Ishikawa (cell line): ENCODE measurements at regions not wholly inside any gene's neighbourhood (a gene's known extent, or its start where the extent isn't known, plus 50 kb on each side); places are given as distances from the start of the nearest gene placed in this dataset.

Source experiments
- CEBPB ChIP-seq: IDR thresholded peaks from 2 replicates; pipeline ENCODE4 v1.6.1; 2012
- CREB1 ChIP-seq: IDR thresholded peaks from 2 replicates; pipeline ENCODE4 v1.6.1; 2012; ENCODE audit warnings: low read depth
- EGR1 ChIP-seq: IDR thresholded peaks from 2 replicates; pipeline ENCODE4 v1.6.1; 2012
- EP300 ChIP-seq: IDR thresholded peaks from 2 replicates; pipeline ENCODE4 v1.6.1; 2012; ENCODE audit warnings: borderline replicate concordance
- FOXM1 ChIP-seq: IDR thresholded peaks from 2 replicates; pipeline ENCODE4 v1.6.1; 2012; ENCODE audit warnings: low read depth, borderline replicate concordance
- MAX ChIP-seq: IDR thresholded peaks from 2 replicates; pipeline ENCODE4 v1.6.1; 2012
- NFIC ChIP-seq: IDR thresholded peaks from 2 replicates; pipeline ENCODE4 v1.6.1; 2012
- RAD21 ChIP-seq: IDR thresholded peaks from 2 replicates; pipeline ENCODE4 v1.6.1; 2012; ENCODE audit warnings: low read depth
- REST ChIP-seq: IDR thresholded peaks from 2 replicates; pipeline ENCODE4 v1.6.1; 2012; ENCODE audit warnings: low read depth, mild to moderate bottlenecking
- TAF1 ChIP-seq: IDR thresholded peaks from 2 replicates; pipeline ENCODE4 v1.6.1; 2012; ENCODE audit warnings: low read depth, mild to moderate bottlenecking
- TCF12 ChIP-seq: IDR thresholded peaks from 2 replicates; pipeline ENCODE4 v1.6.1; 2012; ENCODE audit warnings: low read depth
- TEAD4 ChIP-seq: IDR thresholded peaks from 2 replicates; pipeline ENCODE4 v1.6.1; 2012
- YY1 ChIP-seq: IDR thresholded peaks from 2 replicates; pipeline ENCODE4 v1.6.1; 2012; ENCODE audit warnings: low read depth
- ZBTB7A ChIP-seq: IDR thresholded peaks from 2 replicates; pipeline ENCODE4 v1.6.1; 2012; ENCODE audit warnings: low read depth
- TF ChIP-seq, protein P1 (sequence below): IDR thresholded peaks from 2 replicates; pipeline ENCODE4 v1.6.1; 2012

GRCh38 chr2:9744256-9745004 lies 98.8 kb upstream of the TAF1B start:
- no peak for TF ChIP-seq EGR1
- TF ChIP-seq RAD21: no peak
- no peak for TF ChIP-seq YY1
- no peak for TF ChIP-seq CEBPB
- TF ChIP-seq EP300: no peak
- TF ChIP-seq CREB1: no peak
- TF ChIP-seq TCF12: no peak
- TF ChIP-seq MAX: no peak
- no peak for TF ChIP-seq FOXM1

GRCh38 chr2:9745153-9745899 lies 97.9 kb upstream of the TAF1B start:
- TF ChIP-seq EP300: no peak
- no peak for TF ChIP-seq TAF1
- TF ChIP-seq RAD21: no peak
- TF ChIP-seq YY1: no peak
- TF ChIP-seq NFIC: no peak
- no peak for TF ChIP-seq REST
- no peak for TF ChIP-seq CREB1
- no peak for TF ChIP-seq FOXM1
- no peak for TF ChIP-seq TEAD4
- no peak for TF ChIP-seq CEBPB
- no peak for TF ChIP-seq MAX
- no peak for TF ChIP-seq EGR1
- no peak for TF ChIP-seq ZBTB7A
- TF ChIP-seq, protein P1, sequence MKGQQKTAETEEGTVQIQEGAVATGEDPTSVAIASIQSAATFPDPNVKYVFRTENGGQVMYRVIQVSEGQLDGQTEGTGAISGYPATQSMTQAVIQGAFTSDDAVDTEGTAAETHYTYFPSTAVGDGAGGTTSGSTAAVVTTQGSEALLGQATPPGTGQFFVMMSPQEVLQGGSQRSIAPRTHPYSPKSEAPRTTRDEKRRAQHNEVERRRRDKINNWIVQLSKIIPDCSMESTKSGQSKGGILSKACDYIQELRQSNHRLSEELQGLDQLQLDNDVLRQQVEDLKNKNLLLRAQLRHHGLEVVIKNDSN: no peak

DNA sequence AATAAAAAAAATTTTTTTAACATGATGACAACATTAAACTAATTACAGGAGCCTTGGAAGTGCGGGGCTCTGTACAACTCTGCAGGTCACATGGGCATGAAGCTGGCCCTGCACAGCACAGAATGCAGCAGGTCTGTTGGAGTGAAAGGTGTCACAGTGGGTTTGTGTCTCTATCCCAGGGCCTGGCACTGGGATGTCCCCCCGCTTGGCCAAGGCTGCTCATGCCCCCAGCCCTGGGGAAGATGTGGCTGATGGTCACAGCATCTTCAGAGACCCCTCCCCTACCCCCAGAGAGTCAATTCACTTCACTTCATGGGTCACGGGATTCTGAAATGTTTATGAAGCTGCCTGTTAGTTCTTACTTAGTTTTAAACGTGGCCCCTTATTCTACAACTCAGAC lies 95.9 kb upstream of the TAF1B start:
- no peak for TF ChIP-seq EP300
- TF ChIP-seq ZBTB7A: no peak
- TF ChIP-seq YY1: no peak
- TF ChIP-seq TEAD4: no peak
- TF ChIP-seq, protein P1: no peak
- no peak for TF ChIP-seq TCF12
- TF ChIP-seq FOXM1: no peak
- TF ChIP-seq REST: no peak
- no peak for TF ChIP-seq EGR1
- TF ChIP-seq TAF1: no peak
- TF ChIP-seq RAD21: no peak
- TF ChIP-seq MAX: no peak
- no peak for TF ChIP-seq CEBPB
- no peak for TF ChIP-seq CREB1

- TF ChIP-seq EP300 (no peak), ZBTB7A (no peak), MAX (no peak), CREB1 (no peak), TCF12 (no peak), RAD21 (no peak), TAF1 (no peak), YY1 (no peak), EGR1 (no peak), NFIC (no peak), REST (no peak), CEBPB (no peak), FOXM1 (no peak), TEAD4 (no peak)
- TF ChIP-seq, protein P1: no peak
Observed at GRCh38 chr2:9748577-9748976, 94.7 kb upstream of the TAF1B start.
